Chondrocyte (in vitro differentiated cells): ENCODE measurements at regions not wholly inside any gene's neighbourhood (a gene's known extent, or its start where the extent isn't known, plus 50 kb on each side); places are given as distances from the start of the nearest gene placed in this dataset.

Experiments
- DNase-seq: peaks from one replicate; pipeline ENCODE4 v3.0.0; 2021; ENCODE audit warnings: mixed read lengths, low spot score
- H3K27ac Mint-ChIP-seq: one replicate; pipeline ENCODE4 v1.8.0; 2021; ENCODE audit warnings: mild to moderate bottlenecking, moderate library complexity, mixed read lengths; ENCODE audit not compliant: unreplicated experiment
- H3K27me3 Mint-ChIP-seq: 2 replicates; pipeline ENCODE4 v1.8.0; 2021; ENCODE audit warnings: low read depth, mixed read lengths
- H3K36me3 Mint-ChIP-seq: 2 replicates; pipeline ENCODE4 v1.8.0; 2021; ENCODE audit warnings: low read depth, mixed read lengths
- H3K4me1 Mint-ChIP-seq: 2 replicates; pipeline ENCODE4 v1.8.0; 2021; ENCODE audit warnings: low read depth, mild to moderate bottlenecking, mixed read lengths
- H3K4me3 Mint-ChIP-seq: one replicate; pipeline ENCODE4 v1.8.0; 2021; ENCODE audit warnings: mild to moderate bottlenecking, moderate library complexity, mixed read lengths; ENCODE audit not compliant: unreplicated experiment
- H3K9me3 Mint-ChIP-seq: 2 replicates; pipeline ENCODE4 v1.8.0; 2021; ENCODE audit warnings: low read depth, mixed read lengths
- TF ChIP-seq, protein P1 (sequence below): fragments of 200-600 bp; sonication (generic); IDR thresholded peaks from 2 replicates; pipeline ENCODE4 v1.5.0; 2021; ENCODE audit warnings: antibody characterized with exemption, mild to moderate bottlenecking, moderate library complexity

DNA sequence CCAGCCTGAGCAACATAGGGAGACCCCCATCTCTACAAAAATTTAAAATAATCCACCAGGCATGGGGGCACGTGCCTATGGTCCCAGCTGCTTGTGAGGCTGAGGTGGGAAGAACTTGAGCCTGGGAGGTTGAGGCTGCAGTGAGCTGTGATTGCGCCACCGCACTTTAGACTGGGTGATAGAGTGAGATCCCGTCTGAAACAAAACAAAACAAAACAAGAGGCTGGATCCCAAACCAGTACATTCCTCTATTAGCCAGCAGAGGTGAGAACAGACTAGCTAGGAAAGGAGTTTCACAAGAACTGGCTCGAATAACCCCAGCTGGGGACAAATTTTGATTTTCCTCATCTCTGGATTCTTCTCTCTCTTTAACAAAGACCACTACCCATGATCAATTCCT is 366.7 kb upstream of the ZFHX3 start:
- H3K9me3 Mint-ChIP-seq: no peaks in the 10 kb centered on the region
- no peak overlapping the region for H3K4me3 Mint-ChIP-seq
- H3K4me1 Mint-ChIP-seq: peaks cover 13% of the 10 kb centered on the region
- TF ChIP-seq, protein P1, sequence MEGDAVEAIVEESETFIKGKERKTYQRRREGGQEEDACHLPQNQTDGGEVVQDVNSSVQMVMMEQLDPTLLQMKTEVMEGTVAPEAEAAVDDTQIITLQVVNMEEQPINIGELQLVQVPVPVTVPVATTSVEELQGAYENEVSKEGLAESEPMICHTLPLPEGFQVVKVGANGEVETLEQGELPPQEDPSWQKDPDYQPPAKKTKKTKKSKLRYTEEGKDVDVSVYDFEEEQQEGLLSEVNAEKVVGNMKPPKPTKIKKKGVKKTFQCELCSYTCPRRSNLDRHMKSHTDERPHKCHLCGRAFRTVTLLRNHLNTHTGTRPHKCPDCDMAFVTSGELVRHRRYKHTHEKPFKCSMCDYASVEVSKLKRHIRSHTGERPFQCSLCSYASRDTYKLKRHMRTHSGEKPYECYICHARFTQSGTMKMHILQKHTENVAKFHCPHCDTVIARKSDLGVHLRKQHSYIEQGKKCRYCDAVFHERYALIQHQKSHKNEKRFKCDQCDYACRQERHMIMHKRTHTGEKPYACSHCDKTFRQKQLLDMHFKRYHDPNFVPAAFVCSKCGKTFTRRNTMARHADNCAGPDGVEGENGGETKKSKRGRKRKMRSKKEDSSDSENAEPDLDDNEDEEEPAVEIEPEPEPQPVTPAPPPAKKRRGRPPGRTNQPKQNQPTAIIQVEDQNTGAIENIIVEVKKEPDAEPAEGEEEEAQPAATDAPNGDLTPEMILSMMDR: no peak
- H3K27me3 Mint-ChIP-seq: peaks cover 7% of the 10 kb centered on the region
- H3K27ac Mint-ChIP-seq: no peak overlapping the region
- no peaks in the 10 kb centered on the region for H3K36me3 Mint-ChIP-seq
- DNase-seq: no peak

DNA sequence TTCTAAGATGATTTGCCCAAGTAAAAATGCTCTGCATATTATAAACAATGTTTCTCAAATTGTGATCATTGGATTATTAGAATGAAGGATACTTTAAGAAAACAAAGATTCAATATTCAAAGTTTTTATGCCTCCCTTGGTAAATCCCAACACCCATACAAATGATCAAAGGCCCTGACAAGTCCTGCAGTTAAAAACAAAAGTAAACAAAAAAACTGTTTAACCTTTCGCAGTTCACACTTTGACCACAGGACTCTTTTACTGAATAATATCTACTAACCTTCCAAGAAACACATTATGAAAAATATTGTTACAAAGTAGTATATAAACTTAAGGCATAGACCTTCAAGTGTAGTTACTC is 365.9 kb upstream of the ZFHX3 start:
- Mint-ChIP-seq H3K9me3 (no peaks in the 10 kb centered on the region), H3K4me1 (peaks cover 4% of the 10 kb centered on the region), H3K36me3 (no peaks in the 10 kb centered on the region), H3K4me3 (no peak overlapping the region), H3K27me3 (peaks cover 7% of the 10 kb centered on the region), H3K27ac (no peak overlapping the region)
- TF ChIP-seq, protein P1: no peak
- DNase-seq: no peak

DNA sequence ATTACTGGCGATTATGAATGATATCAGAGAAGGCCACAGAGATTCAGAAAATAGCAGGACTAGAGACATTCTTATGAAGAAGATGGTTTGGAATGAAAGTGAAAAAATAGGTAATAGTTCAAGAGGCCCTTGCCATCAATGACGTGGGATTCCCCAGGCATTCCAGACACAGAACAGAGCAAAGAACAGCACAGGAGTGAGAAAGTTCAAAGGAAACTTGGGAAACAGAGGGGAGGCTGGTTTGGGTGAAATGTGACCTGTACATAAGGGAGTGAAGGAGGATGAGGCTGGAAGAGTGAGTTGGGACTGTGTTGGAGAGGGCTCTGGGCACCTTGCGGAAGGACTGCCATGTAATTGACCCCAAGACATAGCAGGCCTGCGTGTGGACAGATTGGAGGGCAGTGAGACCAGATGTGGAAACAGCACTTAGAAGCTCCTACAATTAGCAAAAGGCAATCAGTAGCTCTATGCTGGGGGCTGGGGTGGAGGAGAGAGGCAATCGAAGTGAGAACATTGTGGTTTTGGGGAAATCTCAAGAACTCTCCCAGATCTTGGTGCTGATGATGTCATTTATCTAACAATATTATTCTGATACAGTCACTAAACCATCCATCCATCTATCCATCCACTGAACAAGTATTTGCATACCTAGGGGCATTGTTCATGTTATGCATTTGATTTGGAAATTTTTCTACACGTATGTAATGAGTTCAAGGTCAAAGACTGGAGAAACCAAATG is 365.3 kb upstream of the ZFHX3 start:
- Mint-ChIP-seq H3K4me1 (no peaks in the 10 kb centered on the region), H3K9me3 (no peaks in the 10 kb centered on the region), H3K27ac (no peak overlapping the region), H3K4me3 (no peak overlapping the region), H3K36me3 (no peaks in the 10 kb centered on the region), H3K27me3 (peaks cover 7% of the 10 kb centered on the region)
- TF ChIP-seq, protein P1: no peak
- no peak for DNase-seq

DNA sequence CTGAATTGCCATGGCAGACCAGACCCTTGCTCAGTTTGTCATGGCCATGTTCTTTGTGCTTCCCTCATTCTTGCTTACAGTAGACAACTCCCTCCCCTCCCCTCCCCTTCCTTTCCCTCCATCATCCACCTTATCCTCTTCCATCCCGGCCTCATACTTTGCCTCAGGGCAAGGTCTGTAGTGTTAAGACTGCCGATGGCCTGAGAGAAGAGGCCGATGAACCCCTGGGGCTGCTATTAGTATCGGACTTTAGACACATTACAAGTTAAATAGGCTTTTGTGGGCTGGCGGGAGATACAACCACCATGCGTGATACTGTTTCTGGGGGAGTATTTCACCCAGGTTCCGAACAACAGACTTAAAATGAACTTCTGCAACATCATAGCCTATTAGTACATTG is 364.5 kb upstream of the ZFHX3 start:
- H3K27ac Mint-ChIP-seq: no peak overlapping the region
- DNase-seq: no peak
- H3K27me3 Mint-ChIP-seq: peaks cover 7% of the 10 kb centered on the region
- TF ChIP-seq, protein P1: no peak
- no peaks in the 10 kb centered on the region for H3K9me3 Mint-ChIP-seq
- H3K4me3 Mint-ChIP-seq: no peak overlapping the region
- H3K4me1 Mint-ChIP-seq: no peaks in the 10 kb centered on the region
- no peaks in the 10 kb centered on the region for H3K36me3 Mint-ChIP-seq

DNA sequence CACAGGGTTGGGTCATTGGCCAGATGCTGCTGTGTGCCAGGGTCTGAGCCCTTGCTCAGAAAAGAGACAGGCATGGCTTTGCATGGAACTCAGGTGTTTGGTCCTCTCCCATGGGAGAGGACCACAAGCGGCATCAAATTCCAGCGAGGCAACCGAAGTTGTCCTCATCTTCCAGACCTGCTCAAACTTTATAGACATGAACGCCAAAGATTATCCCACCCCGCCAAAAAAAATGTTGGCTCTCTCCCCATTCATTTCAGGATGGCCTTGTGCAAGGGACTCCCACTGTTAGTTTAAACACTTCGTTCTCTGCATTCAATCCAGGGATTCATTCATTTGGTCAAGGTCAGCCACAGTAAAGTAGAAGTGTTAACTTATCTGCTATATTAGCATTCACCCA is 360.8 kb upstream of the ZFHX3 start:
- Mint-ChIP-seq H3K27ac (no peak overlapping the region), H3K36me3 (no peaks in the 10 kb centered on the region), H3K4me3 (no peak overlapping the region), H3K27me3 (peaks cover 7% of the 10 kb centered on the region), H3K9me3 (no peaks in the 10 kb centered on the region), H3K4me1 (peaks cover 8% of the 10 kb centered on the region)
- no peak for DNase-seq
- TF ChIP-seq, protein P1: no peak
